IgD-negative memory B cell (primary cell): ENCODE measurements at regions not wholly inside any gene's neighbourhood (a gene's known extent, or its start where the extent isn't known, plus 50 kb on each side); places are given as distances from the start of the nearest gene placed in this dataset.

Source experiments
- H3K27ac Mint-ChIP-seq, 3 donors: one replicate each; pipeline ENCODE4 v1.8.0; 2020 to 2022; ENCODE audit warnings: mild to moderate bottlenecking in 3 of 3, mixed read lengths in 3 of 3, moderate library complexity in 1 of 3
- H3K27me3 Mint-ChIP-seq: one replicate; pipeline ENCODE4 v1.8.0; 2021; ENCODE audit warnings: mixed read lengths
- H3K36me3 Mint-ChIP-seq: one replicate; pipeline ENCODE4 v1.8.0; 2020; ENCODE audit warnings: mild to moderate bottlenecking, mixed read lengths
- H3K4me1 Mint-ChIP-seq, 3 donors: one replicate each; pipeline ENCODE4 v1.8.0; 2020 to 2022; ENCODE audit warnings: mixed read lengths in 3 of 3, mild to moderate bottlenecking in 1 of 3
- H3K4me3 Mint-ChIP-seq, 4 donors: one replicate each; pipeline ENCODE4 v1.8.0; 2020 to 2022; ENCODE audit warnings: mild to moderate bottlenecking in 4 of 4, mixed read lengths in 4 of 4, moderate library complexity in 3 of 4
- H3K9me3 Mint-ChIP-seq, 3 donors: one replicate each; pipeline ENCODE4 v1.8.0; 2020 to 2021; ENCODE audit warnings: mixed read lengths in 3 of 3, mild to moderate bottlenecking in 1 of 3

- H3K9me3 Mint-ChIP-seq, result peaks cover 0 to 6% (median 2%) of the 10 kb centered on the region in 3 donors
- H3K27me3 Mint-ChIP-seq, result no peaks in the 10 kb centered on the region
- H3K4me3 Mint-ChIP-seq, result no peak overlapping the region
- H3K36me3 Mint-ChIP-seq, result no peaks in the 10 kb centered on the region
- H3K4me1 Mint-ChIP-seq, result peaks cover 5 to 18% (median 17%) of the 10 kb centered on the region in 3 donors
- H3K27ac Mint-ChIP-seq, result peak overlapping the region in 1 of 3 donors; percentile 20
These were observed 317.4 kb upstream of the SORCS1 start for GRCh38 chr10:107481881-107482280.

- Mint-ChIP-seq H3K4me3 (no peak overlapping the region), H3K27ac (no peak overlapping the region), H3K9me3 (peaks cover 0 to 6% (median 2%) of the 10 kb centered on the region in 3 donors), H3K36me3 (no peaks in the 10 kb centered on the region), H3K4me1 (peaks cover 10 to 23% (median 21%) of the 10 kb centered on the region in 3 donors), H3K27me3 (no peaks in the 10 kb centered on the region)
These were observed 316.7 kb upstream of the SORCS1 start for GRCh38 chr10:107481224-107481623.

- peaks cover 12 to 27% (median 22%) of the 10 kb centered on the region in 3 donors for H3K4me1 Mint-ChIP-seq
- peaks cover 0 to 6% (median 2%) of the 10 kb centered on the region in 3 donors for H3K9me3 Mint-ChIP-seq
- no peaks in the 10 kb centered on the region for H3K27me3 Mint-ChIP-seq
- no peaks in the 10 kb centered on the region for H3K36me3 Mint-ChIP-seq
- no peak overlapping the region for H3K27ac Mint-ChIP-seq
- H3K4me3 Mint-ChIP-seq, result no peak overlapping the region
These were observed 316.3 kb upstream of the SORCS1 start for GRCh38 chr10:107480781-107481180.

- H3K4me3 Mint-ChIP-seq, result peak overlapping the region in 1 of 4 donors; percentile 49
- H3K9me3 Mint-ChIP-seq, result peaks cover 0 to 3% (median 0%) of the 10 kb centered on the region in 3 donors
- peaks cover 12 to 27% (median 25%) of the 10 kb centered on the region in 3 donors for H3K4me1 Mint-ChIP-seq
- no peaks in the 10 kb centered on the region for H3K36me3 Mint-ChIP-seq
- H3K27me3 Mint-ChIP-seq, result no peaks in the 10 kb centered on the region
- H3K27ac Mint-ChIP-seq, result peak overlapping the region in 2 of 3 donors; percentile 34 to 41
These were observed 312.8 kb upstream of the SORCS1 start for GRCh38 chr10:107477266-107477665.

- Mint-ChIP-seq H3K9me3 (peaks cover 0 to 3% (median 0%) of the 10 kb centered on the region in 3 donors), H3K27ac (no peak overlapping the region), H3K4me1 (peaks cover 12 to 27% (median 25%) of the 10 kb centered on the region in 3 donors), H3K36me3 (no peaks in the 10 kb centered on the region), H3K4me3 (no peak overlapping the region), H3K27me3 (no peaks in the 10 kb centered on the region)
These were observed 311.9 kb upstream of the SORCS1 start for GRCh38 chr10:107476408-107476807.

- Mint-ChIP-seq H3K36me3 (no peaks in the 10 kb centered on the region), H3K27ac (no peak overlapping the region), H3K4me3 (peak overlapping the region in 1 of 4 donors; percentile 1), H3K27me3 (no peaks in the 10 kb centered on the region), H3K9me3 (peaks cover 0 to 6% (median 0%) of the 10 kb centered on the region in 3 donors), H3K4me1 (peaks cover 12 to 27% (median 25%) of the 10 kb centered on the region in 3 donors)
These were observed 310.1 kb upstream of the SORCS1 start for GRCh38 chr10:107474650-107475049.

- peaks cover 12 to 22% (median 19%) of the 10 kb centered on the region in 3 donors for H3K4me1 Mint-ChIP-seq
These were observed 308.7 kb upstream of the SORCS1 start for GRCh38 chr10:107473225-107473624.

GRCh38 chr10:107471911-107472310 lies 307.4 kb upstream of the SORCS1 start:
- Mint-ChIP-seq H3K36me3 (no peaks in the 10 kb centered on the region), H3K4me3 (no peak overlapping the region), H3K4me1 (peaks cover 7 to 9% (median 8%) of the 10 kb centered on the region in 3 donors), H3K9me3 (peaks cover 0 to 2% (median 0%) of the 10 kb centered on the region in 3 donors), H3K27ac (no peak overlapping the region), H3K27me3 (no peaks in the 10 kb centered on the region)

More at GRCh38 chr10:107473225-107473624, 308.7 kb upstream of the SORCS1 start:
- Mint-ChIP-seq H3K36me3 (no peaks in the 10 kb centered on the region), H3K27ac (no peak overlapping the region), H3K4me3 (no peak overlapping the region), H3K9me3 (peaks cover 0 to 2% (median 0%) of the 10 kb centered on the region in 3 donors), H3K27me3 (no peaks in the 10 kb centered on the region)

GRCh38 chr10:107453561-107453960 lies 289.1 kb upstream of the SORCS1 start:
- H3K27me3 Mint-ChIP-seq, result no peaks in the 10 kb centered on the region
- no peak overlapping the region for H3K27ac Mint-ChIP-seq
- H3K36me3 Mint-ChIP-seq, result no peaks in the 10 kb centered on the region
- no peak overlapping the region for H3K4me3 Mint-ChIP-seq
- H3K9me3 Mint-ChIP-seq, result peaks cover 0 to 1% (median 0%) of the 10 kb centered on the region in 3 donors
- peaks cover 6 to 13% (median 12%) of the 10 kb centered on the region in 3 donors for H3K4me1 Mint-ChIP-seq

GRCh38 chr10:107451047-107451446 lies 286.5 kb upstream of the SORCS1 start:
- Mint-ChIP-seq H3K27me3 (no peaks in the 10 kb centered on the region), H3K4me3 (peak overlapping the region in 3 of 4 donors; percentile 11 to 53 (median 31)), H3K4me1 (peaks cover 6 to 13% (median 12%) of the 10 kb centered on the region in 3 donors), H3K9me3 (peaks cover 0 to 1% (median 0%) of the 10 kb centered on the region in 3 donors), H3K27ac (peak overlapping the region in 2 of 3 donors; percentile 46 to 82), H3K36me3 (no peaks in the 10 kb centered on the region)

GRCh38 chr10:107450056-107450455 lies 285.6 kb upstream of the SORCS1 start:
- Mint-ChIP-seq H3K4me3 (no peak overlapping the region), H3K27ac (no peak overlapping the region), H3K27me3 (no peaks in the 10 kb centered on the region), H3K4me1 (peaks cover 7 to 13% (median 13%) of the 10 kb centered on the region in 3 donors), H3K36me3 (no peaks in the 10 kb centered on the region), H3K9me3 (peaks cover 0 to 1% (median 0%) of the 10 kb centered on the region in 3 donors)

- Mint-ChIP-seq H3K4me3 (peak overlapping the region in 1 of 4 donors; percentile 34), H3K27me3 (no peaks in the 10 kb centered on the region), H3K9me3 (peaks cover 0 to 11% (median 0%) of the 10 kb centered on the region in 3 donors), H3K36me3 (peaks cover 1% of the 10 kb centered on the region), H3K27ac (no peak overlapping the region), H3K4me1 (peaks cover 5 to 9% (median 5%) of the 10 kb centered on the region in 3 donors)
These were observed 279.9 kb upstream of the SORCS1 start for GRCh38 chr10:107444443-107444842.

- H3K4me1 Mint-ChIP-seq, result peaks cover 5 to 9% (median 5%) of the 10 kb centered on the region in 3 donors
- H3K9me3 Mint-ChIP-seq, result peaks cover 0 to 11% (median 0%) of the 10 kb centered on the region in 3 donors
- H3K27me3 Mint-ChIP-seq, result no peaks in the 10 kb centered on the region
- no peak overlapping the region for H3K27ac Mint-ChIP-seq
- H3K4me3 Mint-ChIP-seq, result no peak overlapping the region
- peaks cover 1% of the 10 kb centered on the region for H3K36me3 Mint-ChIP-seq
These were observed 279.3 kb upstream of the SORCS1 start for GRCh38 chr10:107443813-107444212.

- Mint-ChIP-seq H3K27ac (no peak overlapping the region), H3K27me3 (no peaks in the 10 kb centered on the region), H3K9me3 (peaks cover 0 to 11% (median 0%) of the 10 kb centered on the region in 3 donors), H3K36me3 (peaks cover 1% of the 10 kb centered on the region), H3K4me3 (no peak overlapping the region), H3K4me1 (peaks cover 5 to 9% (median 5%) of the 10 kb centered on the region in 3 donors)
These were observed 278.8 kb upstream of the SORCS1 start for GRCh38 chr10:107443326-107443725.

GRCh38 chr10:107442035-107442505 lies 277.6 kb upstream of the SORCS1 start:
- Mint-ChIP-seq H3K4me3 (peak overlapping the region in 1 of 4 donors; percentile 57), H3K27me3 (no peaks in the 10 kb centered on the region), H3K4me1 (peaks cover 5 to 9% (median 5%) of the 10 kb centered on the region in 3 donors), H3K9me3 (peaks cover 0 to 11% (median 2%) of the 10 kb centered on the region in 3 donors), H3K36me3 (peaks cover 1% of the 10 kb centered on the region), H3K27ac (no peak overlapping the region)

GRCh38 chr10:107440741-107441140 lies 276.2 kb upstream of the SORCS1 start:
- Mint-ChIP-seq H3K27ac (no peak overlapping the region), H3K9me3 (peaks cover 0 to 11% (median 2%) of the 10 kb centered on the region in 3 donors), H3K27me3 (no peaks in the 10 kb centered on the region), H3K36me3 (peaks cover 1% of the 10 kb centered on the region), H3K4me1 (peaks cover 8 to 16% (median 10%) of the 10 kb centered on the region in 3 donors), H3K4me3 (no peak overlapping the region)
